ENCODE measurements at regions not wholly inside any gene's neighbourhood (a gene's known extent, or its start where the extent isn't known, plus 50 kb on each side); places are given as distances from the start of the nearest gene placed in this dataset.
A peak's percentile ranks its signal among the peaks of the same experiment; 100 is the strongest.

DNA sequence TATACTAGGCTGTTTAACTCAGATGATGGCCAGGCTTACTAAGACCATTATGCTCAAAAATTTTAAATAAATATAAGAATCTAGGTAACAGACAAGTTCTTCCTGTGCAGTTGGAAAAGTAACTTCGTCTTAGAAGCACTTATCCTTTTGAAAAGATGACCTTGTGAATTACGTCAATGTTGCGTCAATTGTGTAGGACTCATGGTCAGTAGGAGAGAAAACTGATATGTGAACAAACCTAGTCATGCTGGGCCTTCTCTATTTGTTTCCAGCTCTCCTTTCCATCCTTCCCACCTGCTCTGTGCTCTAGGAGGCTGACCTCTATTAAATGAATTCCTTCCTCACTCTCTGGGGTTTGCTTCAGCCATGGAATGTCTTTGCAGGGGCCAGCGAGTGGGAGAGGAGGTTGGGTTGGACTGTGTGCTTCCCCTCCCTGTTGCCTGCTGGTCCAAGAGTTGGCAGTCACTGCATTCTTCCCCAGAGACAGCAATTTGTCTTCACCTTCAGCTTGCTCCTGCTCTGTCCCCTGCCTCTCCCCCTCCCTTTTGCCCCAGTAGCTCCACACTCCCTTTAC, 128.0 kb upstream of the TNFAIP3 start:
- H2BK5ac ChIP-seq (ENCODE audit: low read depth, low read length), result no peak overlapping the region
- H4K5ac ChIP-seq (ENCODE audit: insufficient read length, low read depth, low read length), result no peak overlapping the region
- no peaks in the 10 kb centered on the region for H3K36me3 ChIP-seq (ENCODE audit: control insufficient read depth in 2 of 4, insufficient read depth in 4 of 4, low read length in 3 of 4)
- 0 out of 7 replicates have a peak, but pooled peaks cover 0 to 3% (median under 1%) of the 10 kb centered on the region in 4 experiments for H3K4me1 ChIP-seq (replicated peaks in 1 of 4; ENCODE audit: control insufficient read depth in 3 of 4, insufficient read depth in 4 of 4, low read length in 3 of 4)
- H2AK5ac ChIP-seq (ENCODE audit: low read depth, low read length), result no peak overlapping the region
- no peak overlapping the region for H2BK20ac ChIP-seq (ENCODE audit: low read length)
- ChIA-PET CTCF (ENCODE audit: partially characterized antibody) (interaction anchor here (0.9 kb wide), 1 partner anchor 159 kb away, joined by 3 read pairs; no protein-coding TSS in a partner anchor), POLR2A (ENCODE audit: partially characterized antibody) (no interaction called here)
- H2AFZ ChIP-seq (ENCODE audit: low read length), result no peak overlapping the region
- DNase-seq (ENCODE audit: low read depth in 1 of 2, low spot score in 2 of 2) (no peak), FAIRE-seq (no peak)
- no peak overlapping the region for H3K4ac ChIP-seq (replicated peaks; ENCODE audit: insufficient read length, low read depth, low read length)
- no peaks in the 10 kb centered on the region for H3K27me3 ChIP-seq (replicated peaks in 1 of 4; ENCODE audit: control insufficient read depth in 3 of 4, extremely low read depth in 1 of 4, insufficient read depth in 3 of 4, low read length in 3 of 4)
- H3K4me3 ChIP-seq (ENCODE audit: extremely low read depth in 1 of 4, insufficient read depth in 2 of 4, low read depth in 3 of 4, low read length in 4 of 4), result no peak overlapping the region
- H2BK12ac ChIP-seq (ENCODE audit: low read depth, low read length), result no peak overlapping the region
- no peaks in the 10 kb centered on the region for H3K79me2 ChIP-seq (ENCODE audit: control insufficient read depth in 1 of 2, insufficient read depth in 2 of 2, low read length in 2 of 2)
- H4K20me1 ChIP-seq (replicated peaks in 1 of 2; ENCODE audit: control insufficient read depth in 1 of 2, insufficient read depth in 2 of 2, low read length in 2 of 2), result no peaks in the 10 kb centered on the region
- H3K9ac ChIP-seq (replicated peaks in 1 of 4; ENCODE audit: extremely low read depth in 1 of 4, low read depth in 3 of 4, low read length in 3 of 4), result no peak overlapping the region
- H3K23me2 ChIP-seq (ENCODE audit: low read depth, low read length), result no peaks in the 10 kb centered on the region
- H3K56ac ChIP-seq (replicated peaks; ENCODE audit: insufficient read length, low read depth, low read length), result no peak overlapping the region
- H4K91ac ChIP-seq (replicated peaks; ENCODE audit: insufficient read length, low read length), result no peak overlapping the region
- H3K14ac ChIP-seq (ENCODE audit: insufficient read length), result no peak overlapping the region
- no peak overlapping the region for H3K27ac ChIP-seq (ENCODE audit: low read depth, low read length)
- H2BK15ac ChIP-seq (ENCODE audit: low read length), result peak overlapping the region; percentile 20; the same call in 1 of the 2 replicates
- H3K23ac ChIP-seq (ENCODE audit: insufficient read length), result no peak overlapping the region
- H4K8ac ChIP-seq (ENCODE audit: extremely low read depth, insufficient read depth, low read length), result no peak overlapping the region
- H2BK120ac ChIP-seq (replicated peaks; ENCODE audit: low read depth, low read length), result no peak overlapping the region
- 92% methylated on average over 4 of the region's 4 CpGs; no CpG with 5 or more reads in 1 of the 2 experiments for WGBS, 2 experiments (ENCODE audit: extremely low coverage in 1 of 2, insufficient coverage in 1 of 2, insufficient read length in 1 of 2, insufficient replicate concordance in 2 of 2, low coverage in 1 of 2, low lambda C conversion rate in 2 of 2, missing lambda C conversion rate in 1 of 2)
- no peak overlapping the region for H3K4me2 ChIP-seq (ENCODE audit: insufficient read depth in 1 of 2, low read depth in 2 of 2, low read length in 2 of 2)
- H3K79me1 ChIP-seq (ENCODE audit: low read depth, low read length), result no peaks in the 10 kb centered on the region
- no peaks in the 10 kb centered on the region for H3K9me3 ChIP-seq (ENCODE audit: insufficient read depth in 2 of 2, low read depth in 1 of 2, low read length in 1 of 2)
- H3K18ac ChIP-seq (ENCODE audit: extremely low read depth, low read length), result no peak overlapping the region
- TF ChIP-seq HDAC6 (IDR thresholded peaks at IDR 0.05; ENCODE audit: low read depth, low read length) (no peak), SIRT6 (IDR thresholded peaks at IDR 0.05; ENCODE audit: low read length) (no peak), BRCA1 (IDR thresholded peaks at IDR 0.05; ENCODE audit: low read depth, low read length) (no peak), ASH2L (IDR thresholded peaks at IDR 0.05; ENCODE audit: low read length) (no peak), CBX8 (IDR thresholded peaks at IDR 0.05; ENCODE audit: borderline replicate concordance, low read depth, low read length) (no peak)

Measured in H1 (cell line).